ENCODE measurements at regions not wholly inside any gene's neighbourhood (a gene's known extent, or its start where the extent isn't known, plus 50 kb on each side); places are given as distances from the start of the nearest gene placed in this dataset.
"Not testable (repeated sequence)": the region's sequence is repeated elsewhere in the genome, so short reads cannot be mapped to it uniquely, and the experiment has no call there.

DNA sequence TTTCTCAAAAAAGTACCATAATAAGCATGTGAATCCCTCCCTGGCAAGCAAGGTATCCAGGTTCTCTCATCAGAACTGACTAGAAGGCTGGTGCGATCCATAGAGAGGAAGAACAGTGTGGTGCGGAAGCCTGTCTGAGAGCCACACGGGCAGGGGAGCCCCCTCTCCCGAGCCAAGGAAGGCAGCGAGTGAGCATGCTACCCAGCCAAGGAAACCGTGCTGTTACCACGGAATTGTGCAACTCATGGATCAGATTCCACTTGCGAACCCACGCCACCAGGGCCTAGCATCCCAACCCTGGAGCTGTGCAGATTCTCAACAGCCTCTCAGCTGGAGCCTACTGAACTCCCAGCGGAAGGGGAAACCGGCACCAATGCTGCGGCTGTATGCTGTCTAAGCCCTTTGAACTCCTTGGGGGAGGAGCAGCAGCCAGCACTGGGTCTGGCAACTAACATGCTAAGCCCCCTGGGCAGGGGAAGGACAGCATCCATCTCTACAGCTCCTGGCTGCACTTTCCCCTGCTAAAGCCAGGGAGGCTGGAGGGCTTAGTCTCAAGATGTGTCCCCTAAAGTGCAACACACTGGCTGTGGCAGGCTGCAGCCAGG is 823.1 kb downstream of the EPHA4 start:
- no peak for FAIRE-seq

DNA sequence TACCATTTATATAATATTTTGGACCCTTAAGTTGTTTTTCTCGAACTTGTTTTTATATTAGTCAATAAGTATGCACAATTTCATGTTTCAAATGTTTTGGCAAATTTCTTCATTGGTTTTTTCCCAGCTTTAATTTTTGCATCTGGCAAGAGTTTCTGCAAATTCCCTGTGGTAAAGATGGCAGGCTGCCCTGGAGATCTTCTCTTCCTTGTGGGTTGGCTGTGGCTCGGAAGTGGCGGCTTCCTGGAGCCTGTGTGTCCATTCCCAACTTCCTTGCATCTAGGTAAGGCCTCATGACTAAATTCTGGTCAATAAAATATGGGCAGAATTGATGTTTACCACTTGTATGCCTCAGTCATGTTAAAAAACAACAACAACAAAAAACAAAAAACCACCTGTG is 818.6 kb downstream of the EPHA4 start:
- FAIRE-seq, result no peak

GRCh38 chr2:220756653-220757052 is 815.5 kb downstream of the EPHA4 start:
- no peak for FAIRE-seq

DNA sequence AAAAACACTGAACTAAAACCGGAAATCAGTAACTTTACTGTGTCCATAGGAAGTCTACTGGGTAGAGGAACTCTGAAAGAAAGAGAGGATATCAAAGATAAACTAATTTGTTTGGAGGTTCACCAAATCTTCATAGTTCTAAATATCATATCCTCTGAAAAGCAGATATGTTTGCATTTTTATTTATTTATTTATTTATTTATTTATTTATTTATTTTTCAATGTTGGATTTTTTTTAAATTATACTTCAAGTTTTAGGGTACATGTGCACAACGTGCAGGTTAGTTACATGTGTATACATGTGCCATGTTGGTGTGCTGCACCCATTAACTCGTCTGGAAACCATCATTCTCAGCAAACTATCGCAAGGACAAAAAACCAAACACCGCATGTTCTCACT is 813.7 kb downstream of the EPHA4 start:
- FAIRE-seq, result not testable (repeated sequence)

- FAIRE-seq, result no peak
Observed at GRCh38 chr2:220764171-220764570, 807.9 kb downstream of the EPHA4 start.

- FAIRE-seq, result no peak
Observed at GRCh38 chr2:220767591-220768255, 804.4 kb downstream of the EPHA4 start.

GRCh38 chr2:220775856-220776488 is 796.1 kb downstream of the EPHA4 start:
- no peak for FAIRE-seq

GRCh38 chr2:220779076-220779475 is 793.0 kb downstream of the EPHA4 start:
- FAIRE-seq, result not testable (repeated sequence)

DNA sequence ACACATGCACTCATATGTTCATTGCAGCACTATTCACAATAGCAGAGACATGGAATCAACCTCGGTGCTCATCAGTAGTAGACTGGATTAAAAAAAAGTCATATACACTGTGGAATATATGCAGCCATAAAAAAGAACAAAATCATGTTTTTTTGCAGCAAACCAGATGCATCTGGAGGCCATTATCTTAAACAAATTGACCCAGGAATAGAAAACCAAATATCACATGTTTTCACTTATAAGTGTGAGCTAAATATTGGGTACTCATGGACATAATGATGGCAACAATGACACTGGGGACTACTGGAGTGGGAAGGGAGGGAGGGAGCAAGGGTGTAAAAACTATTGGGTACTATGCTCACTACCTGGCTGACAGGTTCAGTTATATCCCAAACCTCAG is 792.6 kb downstream of the EPHA4 start:
- no peak for FAIRE-seq

GRCh38 chr2:220779931-220780330 is 792.2 kb downstream of the EPHA4 start:
- FAIRE-seq, result no peak

GRCh38 chr2:220781622-220782241 is 790.4 kb downstream of the EPHA4 start:
- FAIRE-seq, result no peak

DNA sequence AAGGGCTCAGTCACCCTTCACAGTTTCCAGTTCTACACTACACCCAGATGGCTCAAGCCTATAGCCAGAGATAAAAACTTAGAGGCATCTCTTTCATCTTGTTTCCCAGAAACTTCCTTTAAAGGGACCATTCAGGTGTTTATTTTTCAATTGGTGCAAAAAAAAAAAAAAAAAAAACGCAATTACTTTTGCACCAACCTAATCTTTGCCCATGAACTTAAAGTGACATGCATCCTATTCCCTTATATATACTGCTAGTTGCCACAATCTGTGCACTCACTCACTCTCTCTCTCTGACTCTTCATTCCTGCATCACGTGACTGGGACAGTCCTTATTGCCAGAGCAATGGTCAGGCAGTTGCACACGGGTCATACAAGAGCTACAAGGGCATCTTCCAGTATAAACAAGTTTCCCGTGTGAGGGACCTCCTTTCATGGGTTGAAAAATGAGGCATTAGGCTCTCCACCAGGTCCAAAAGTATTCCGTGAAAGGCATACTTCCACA is 789.4 kb downstream of the EPHA4 start:
- no peak for FAIRE-seq

DNA sequence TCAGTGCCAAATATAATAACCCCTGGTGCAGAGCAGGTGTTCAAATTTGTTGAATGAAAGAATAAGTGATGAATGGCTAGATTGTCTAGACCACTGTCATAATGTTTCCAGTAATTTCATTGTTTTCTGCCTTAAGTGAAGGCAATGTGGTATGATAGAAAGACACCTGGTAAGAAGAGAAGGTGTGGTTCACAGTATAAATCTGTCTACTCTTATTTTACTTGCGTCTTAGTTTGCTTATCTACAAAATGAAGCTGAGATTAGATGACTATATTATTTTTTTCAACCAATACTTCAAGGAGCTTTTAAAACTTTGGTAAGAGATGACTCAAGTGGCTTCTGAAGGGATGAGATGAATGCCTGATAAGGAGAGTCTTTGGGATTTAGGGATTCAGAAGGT is 788.4 kb downstream of the EPHA4 start:
- no peak for FAIRE-seq

DNA sequence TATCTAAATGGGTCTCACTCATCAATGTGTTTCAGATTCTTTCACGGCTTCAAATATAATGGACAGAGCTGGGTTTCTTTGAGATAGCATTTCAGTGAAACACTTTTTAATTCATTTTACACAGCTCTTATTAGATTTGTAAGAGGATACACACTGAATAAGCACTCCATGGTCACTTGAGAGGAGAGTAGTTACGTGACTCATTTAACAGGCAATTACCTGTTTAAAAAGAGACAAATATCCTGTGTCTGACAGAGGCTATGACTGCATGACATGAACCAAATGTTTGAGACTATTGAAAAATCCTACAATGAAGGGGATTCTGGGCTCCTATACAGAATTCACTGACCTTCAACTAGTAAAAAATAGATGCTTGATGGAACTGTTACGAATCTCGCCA is 786.9 kb downstream of the EPHA4 start:
- FAIRE-seq, result no peak

DNA sequence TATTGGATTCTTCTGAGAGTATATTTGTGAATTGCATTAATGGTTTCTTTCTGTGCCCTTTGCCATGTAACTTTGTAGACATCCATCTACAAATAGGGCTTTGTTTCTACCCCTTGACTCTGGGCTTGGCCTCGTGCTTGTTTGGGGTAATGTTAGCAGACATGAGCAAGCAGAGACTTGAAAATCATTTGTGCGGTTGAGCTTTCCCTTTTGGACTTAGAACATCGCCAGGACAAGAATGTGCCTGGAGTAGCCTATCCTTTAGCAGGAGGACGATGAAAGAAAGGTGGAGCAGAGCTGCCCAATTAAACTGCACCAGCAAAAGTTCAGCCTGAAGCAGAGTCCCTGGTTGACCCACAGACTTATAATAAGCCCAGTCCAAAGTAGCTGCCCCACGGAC is 785.9 kb downstream of the EPHA4 start:
- FAIRE-seq, result no peak

DNA sequence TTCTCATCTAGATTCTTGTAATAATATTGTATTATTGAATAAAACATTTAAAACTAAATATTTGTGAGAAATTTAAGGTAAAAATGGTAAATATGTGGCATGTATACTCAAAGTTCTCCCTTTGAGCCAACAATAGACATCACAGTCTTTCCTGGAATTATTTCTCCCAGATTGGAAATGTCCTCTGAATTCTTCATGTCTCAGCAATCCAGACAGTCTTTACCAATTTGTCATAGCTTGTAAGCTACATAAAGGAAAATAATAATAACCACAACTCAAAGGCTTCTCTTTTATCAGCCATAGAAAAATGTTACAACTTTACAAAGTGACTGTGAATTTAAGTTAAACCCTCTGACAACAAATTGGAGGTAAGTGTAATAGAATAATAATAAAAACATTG is 784.9 kb downstream of the EPHA4 start:
- no peak for FAIRE-seq

- FAIRE-seq, result no peak
Observed at GRCh38 chr2:220789961-220790360, 782.1 kb downstream of the EPHA4 start.

GRCh38 chr2:220795705-220796104 is 776.4 kb downstream of the EPHA4 start:
- FAIRE-seq, result no peak

- no peak for FAIRE-seq
Observed at GRCh38 chr2:220811115-220811514, 761.0 kb downstream of the EPHA4 start.

GRCh38 chr2:220811952-220812570 is 760.0 kb downstream of the EPHA4 start:
- no peak for FAIRE-seq

- no peak for FAIRE-seq
Observed at GRCh38 chr2:220814441-220814840, 757.7 kb downstream of the EPHA4 start.

GRCh38 chr2:220815698-220816097 is 756.4 kb downstream of the EPHA4 start:
- FAIRE-seq, result no peak

GRCh38 chr2:220821683-220822082 is 750.4 kb downstream of the EPHA4 start:
- FAIRE-seq, result no peak
